Middle frontal gyrus (tissue), 1 donor: ENCODE measurements at regions not wholly inside any gene's neighbourhood (a gene's known extent, or its start where the extent isn't known, plus 50 kb on each side); places are given as distances from the start of the nearest gene placed in this dataset.
"Not testable (repeated sequence)": the region's sequence is repeated elsewhere in the genome, so short reads cannot be mapped to it uniquely, and the experiment has no call there.

ENCODE experiments used
- DNase-seq: peaks from one replicate; pipeline ENCODE4 v3.0.0-alpha.2; 2015; ENCODE audit warnings: low spot score; ENCODE audit errors: extremely low spot score

- DNase-seq = no peak
Observed at GRCh38 chr1:164093543-164093942, 465.4 kb upstream of the PBX1 start.

GRCh38 chr1:164101802-164102201, 457.2 kb upstream of the PBX1 start:
- DNase-seq = no peak

GRCh38 chr1:164131949-164132348, 427.0 kb upstream of the PBX1 start:
- no peak for DNase-seq

- no peak for DNase-seq
Observed at GRCh38 chr1:164137273-164137925, 421.6 kb upstream of the PBX1 start.

GRCh38 chr1:164141797-164142196, 417.2 kb upstream of the PBX1 start:
- DNase-seq = no peak

GRCh38 chr1:164154622-164155021, 404.4 kb upstream of the PBX1 start:
- DNase-seq = no peak

- DNase-seq = no peak
Observed at GRCh38 chr1:164155347-164155746, 403.6 kb upstream of the PBX1 start.

- no peak for DNase-seq
Observed at GRCh38 chr1:164163289-164163849, 395.6 kb upstream of the PBX1 start.

GRCh38 chr1:164165466-164165865, 393.5 kb upstream of the PBX1 start:
- DNase-seq = no peak

GRCh38 chr1:164166454-164166853, 392.5 kb upstream of the PBX1 start:
- not testable (repeated sequence) for DNase-seq

- DNase-seq = no peak
Observed at GRCh38 chr1:164177118-164177517, 381.9 kb upstream of the PBX1 start.

- no peak for DNase-seq
Observed at GRCh38 chr1:164180824-164181223, 378.2 kb upstream of the PBX1 start.

GRCh38 chr1:164183854-164184635, 374.9 kb upstream of the PBX1 start:
- no peak for DNase-seq

GRCh38 chr1:164186881-164187280, 372.1 kb upstream of the PBX1 start:
- DNase-seq = no peak

- DNase-seq = no peak
Observed at GRCh38 chr1:164188497-164188896, 370.5 kb upstream of the PBX1 start.

- DNase-seq = no peak
Observed at GRCh38 chr1:164191191-164191590, 367.8 kb upstream of the PBX1 start.

GRCh38 chr1:164210211-164210739, 348.7 kb upstream of the PBX1 start:
- no peak for DNase-seq

GRCh38 chr1:164223378-164223777, 335.6 kb upstream of the PBX1 start:
- DNase-seq = no peak

GRCh38 chr1:164225011-164225410, 334.0 kb upstream of the PBX1 start:
- DNase-seq = no peak

GRCh38 chr1:164226977-164227376, 332.0 kb upstream of the PBX1 start:
- no peak for DNase-seq

- DNase-seq = no peak
Observed at GRCh38 chr1:164228928-164229327, 330.1 kb upstream of the PBX1 start.

- no peak for DNase-seq
Observed at GRCh38 chr1:164233149-164233548, 325.8 kb upstream of the PBX1 start.
